ENCODE measurements at regions not wholly inside any gene's neighbourhood (a gene's known extent, or its start where the extent isn't known, plus 50 kb on each side); places are given as distances from the start of the nearest gene placed in this dataset.

DNA sequence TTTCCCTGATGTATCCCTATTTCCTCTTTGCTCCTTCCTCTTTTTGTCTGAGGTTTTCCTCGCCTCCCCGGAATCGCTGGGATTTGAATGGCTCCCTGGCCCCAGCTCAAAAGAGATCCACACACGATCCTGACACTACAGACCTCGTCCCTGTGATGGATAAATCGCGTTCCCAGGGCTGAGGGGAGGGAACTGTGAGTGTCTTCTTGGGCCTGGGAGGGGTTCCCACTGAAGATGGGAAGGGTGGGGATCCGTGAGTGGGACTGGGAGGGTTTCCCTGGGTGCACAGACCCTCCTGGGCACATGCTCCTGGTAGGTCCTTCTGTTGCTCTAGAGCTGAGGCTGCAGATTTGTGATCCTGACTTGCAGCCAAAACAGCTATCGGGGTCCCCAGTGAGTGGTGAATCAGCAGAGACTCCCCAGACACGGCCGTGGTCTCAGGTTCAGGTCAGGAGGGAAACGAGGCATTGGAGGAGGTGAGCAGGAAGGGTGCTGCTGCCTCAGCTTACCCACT lies 591.0 kb downstream of the PTPRU start:
- no peaks in the 10 kb centered on the region for H3K36me3 Mint-ChIP-seq (ENCODE audit: insufficient read depth in 2 of 2)
- H3K4me3 Mint-ChIP-seq: no peak overlapping the region
- H3K4me1 Mint-ChIP-seq (ENCODE audit: low read depth): no peaks in the 10 kb centered on the region
- no peaks in the 10 kb centered on the region for H3K27me3 Mint-ChIP-seq (ENCODE audit: low read depth)
- no peak overlapping the region for H3K27ac Mint-ChIP-seq
- ATAC-seq (replicated peaks in 1 of 2) (no peak), DNase-seq (no peak)
- no peaks in the 10 kb centered on the region for H3K9me3 Mint-ChIP-seq

DNA sequence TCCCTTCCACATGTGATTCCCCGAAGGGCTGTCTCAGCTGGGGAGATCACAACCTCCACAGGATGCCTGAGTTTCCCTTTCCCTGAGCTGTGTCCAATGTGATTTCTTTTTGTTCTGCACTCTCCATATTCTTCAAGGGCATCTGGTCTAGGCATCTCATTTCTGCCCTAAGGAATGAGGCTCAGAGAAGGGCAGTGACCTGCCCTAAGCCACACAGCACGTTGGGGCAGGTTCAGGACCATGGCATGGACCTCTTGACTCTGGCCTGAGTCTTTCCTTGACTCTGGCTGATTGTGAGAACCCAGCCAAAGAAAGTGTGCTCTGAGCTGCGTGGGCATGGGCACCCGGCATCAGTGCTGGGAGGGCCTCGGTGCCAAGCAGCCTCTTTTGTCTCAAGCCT lies 590.3 kb downstream of the PTPRU start:
- ATAC-seq (replicated peaks in 1 of 2): no peak
- no peaks in the 10 kb centered on the region for H3K9me3 Mint-ChIP-seq
- H3K27ac Mint-ChIP-seq: no peak overlapping the region
- no peaks in the 10 kb centered on the region for H3K4me1 Mint-ChIP-seq (ENCODE audit: low read depth)
- H3K36me3 Mint-ChIP-seq (ENCODE audit: insufficient read depth in 2 of 2): no peaks in the 10 kb centered on the region
- no peak overlapping the region for H3K4me3 Mint-ChIP-seq
- no peak for DNase-seq
- H3K27me3 Mint-ChIP-seq (ENCODE audit: low read depth): no peaks in the 10 kb centered on the region

DNA sequence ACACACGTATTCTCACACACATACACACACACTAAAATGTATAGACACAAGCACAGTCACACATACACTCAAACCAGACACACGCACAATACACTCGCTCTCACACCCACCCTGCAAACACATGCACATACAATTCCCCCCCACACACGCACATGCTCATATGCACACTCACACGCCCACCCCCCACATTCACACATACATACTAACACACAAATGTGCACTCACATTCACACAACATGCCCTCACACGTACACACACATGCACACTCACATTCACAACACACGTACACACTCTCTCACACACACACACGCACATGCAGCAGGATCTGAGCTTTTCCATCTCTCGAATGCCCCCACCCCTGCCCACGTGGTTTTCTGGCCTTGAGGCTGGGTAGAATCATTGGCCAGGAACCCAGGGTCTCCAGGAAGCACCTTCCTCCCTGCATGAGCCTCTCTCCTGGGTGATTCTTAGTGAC lies 589.7 kb downstream of the PTPRU start:
- Mint-ChIP-seq H3K4me3 (no peak overlapping the region), H3K27me3 (ENCODE audit: low read depth) (peaks cover 4% of the 10 kb centered on the region), H3K4me1 (ENCODE audit: low read depth) (no peaks in the 10 kb centered on the region), H3K36me3 (ENCODE audit: insufficient read depth in 2 of 2) (no peaks in the 10 kb centered on the region), H3K27ac (no peak overlapping the region), H3K9me3 (no peaks in the 10 kb centered on the region)
- ATAC-seq (replicated peaks in 1 of 2) (no peak), DNase-seq (no peak)

DNA sequence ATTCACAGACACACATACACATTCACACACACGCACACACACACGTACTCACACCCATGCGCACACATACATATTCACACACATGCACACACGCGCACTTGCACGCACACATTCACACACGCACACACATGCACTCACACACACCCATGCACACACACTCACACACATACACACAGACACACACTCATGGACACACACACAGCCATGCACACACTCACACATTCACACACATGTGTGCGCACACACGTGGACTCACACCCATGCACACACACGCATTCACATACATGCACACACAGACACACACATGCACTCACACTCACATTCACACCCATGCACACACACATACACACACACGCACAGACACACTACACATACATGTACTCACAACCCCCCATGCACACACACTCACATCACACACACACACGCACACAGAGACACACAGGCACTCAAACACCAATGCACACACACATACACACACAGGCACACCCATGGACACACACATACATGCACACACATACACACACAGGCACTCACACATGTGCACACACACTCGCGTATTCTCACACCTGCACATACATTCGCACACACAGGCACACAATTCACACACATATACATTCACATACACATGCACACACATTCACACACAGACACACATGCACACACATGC lies 589.1 kb downstream of the PTPRU start:
- no peak for ATAC-seq (replicated peaks in 1 of 2)

DNA sequence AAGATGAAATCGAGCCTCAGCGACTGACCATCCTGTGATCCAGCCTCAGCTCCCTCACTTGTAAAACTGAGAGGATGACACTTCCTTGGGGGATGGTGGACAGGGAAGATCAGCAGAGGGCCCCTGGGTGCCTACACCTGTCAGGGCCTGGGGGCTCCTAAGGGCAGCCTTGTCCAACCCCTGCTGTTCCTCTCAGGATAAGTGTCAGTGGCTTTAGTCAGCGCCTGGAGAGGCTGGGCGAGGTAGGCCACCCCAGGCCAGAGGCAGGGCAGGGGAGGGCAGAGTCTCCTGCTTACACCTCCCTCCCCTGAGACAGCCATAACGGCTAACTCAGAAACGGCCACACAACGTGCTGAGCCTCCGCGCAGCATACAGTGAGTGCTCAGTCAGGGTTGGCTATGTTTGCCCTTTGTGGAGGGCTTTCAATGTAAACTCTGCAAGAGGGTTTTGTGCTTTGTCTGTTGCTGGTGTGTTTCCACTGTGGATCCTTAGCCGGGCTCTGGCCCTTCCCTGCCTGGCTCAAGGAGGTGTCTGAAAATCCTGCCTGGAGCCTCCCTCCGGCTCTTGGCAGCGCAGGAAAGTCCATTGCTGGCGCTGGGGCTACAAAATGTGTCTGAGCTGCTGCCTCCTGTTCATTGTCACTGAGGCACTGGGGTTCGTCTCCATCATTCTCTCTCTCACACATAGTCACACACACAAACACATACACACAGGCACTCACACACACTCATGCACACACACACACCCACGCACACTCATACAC lies 588.4 kb downstream of the PTPRU start:
- DNase-seq (no peak), ATAC-seq (replicated peaks in 1 of 2) (no peak)
- Mint-ChIP-seq H3K4me3 (no peak overlapping the region), H3K36me3 (ENCODE audit: insufficient read depth in 2 of 2) (no peaks in the 10 kb centered on the region), H3K27me3 (ENCODE audit: low read depth) (peaks cover 14% of the 10 kb centered on the region), H3K4me1 (ENCODE audit: low read depth) (no peaks in the 10 kb centered on the region), H3K27ac (no peak overlapping the region), H3K9me3 (no peaks in the 10 kb centered on the region)

More for the DNA sequence above, 589.1 kb downstream of the PTPRU start:
- Mint-ChIP-seq H3K4me1 (ENCODE audit: low read depth) (no peaks in the 10 kb centered on the region), H3K9me3 (no peaks in the 10 kb centered on the region), H3K27me3 (ENCODE audit: low read depth) (peaks cover 10% of the 10 kb centered on the region), H3K4me3 (no peak overlapping the region), H3K36me3 (ENCODE audit: insufficient read depth in 2 of 2) (no peaks in the 10 kb centered on the region), H3K27ac (no peak overlapping the region)
- no peak for DNase-seq

DNA sequence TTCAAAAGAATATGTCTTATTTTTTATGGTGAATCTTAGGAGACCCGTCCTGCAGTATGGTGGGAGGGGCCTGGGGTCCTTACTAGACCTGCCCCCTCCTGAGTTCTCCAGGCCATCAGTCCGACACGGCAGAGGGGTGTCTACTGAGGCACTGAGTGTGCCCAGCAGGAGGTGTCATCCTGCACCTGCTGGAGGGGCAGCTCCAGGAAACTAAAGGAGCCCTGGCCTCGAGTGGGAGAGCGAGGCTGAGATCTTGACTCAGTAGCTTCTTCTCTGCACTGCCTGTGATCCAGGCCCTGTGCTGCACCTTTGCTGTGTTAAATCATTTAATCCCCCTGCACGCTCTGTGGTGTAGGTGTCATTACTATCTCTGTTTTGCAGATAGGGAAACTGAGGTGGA lies 587.7 kb downstream of the PTPRU start:
- DNase-seq (no peak), ATAC-seq (replicated peaks in 1 of 2) (no peak)
- H3K27me3 Mint-ChIP-seq (ENCODE audit: low read depth): peaks cover 14% of the 10 kb centered on the region
- no peak overlapping the region for H3K4me3 Mint-ChIP-seq
- H3K9me3 Mint-ChIP-seq: no peaks in the 10 kb centered on the region
- H3K36me3 Mint-ChIP-seq (ENCODE audit: insufficient read depth in 2 of 2): no peaks in the 10 kb centered on the region
- no peaks in the 10 kb centered on the region for H3K4me1 Mint-ChIP-seq (ENCODE audit: low read depth)
- H3K27ac Mint-ChIP-seq: no peak overlapping the region

DNA sequence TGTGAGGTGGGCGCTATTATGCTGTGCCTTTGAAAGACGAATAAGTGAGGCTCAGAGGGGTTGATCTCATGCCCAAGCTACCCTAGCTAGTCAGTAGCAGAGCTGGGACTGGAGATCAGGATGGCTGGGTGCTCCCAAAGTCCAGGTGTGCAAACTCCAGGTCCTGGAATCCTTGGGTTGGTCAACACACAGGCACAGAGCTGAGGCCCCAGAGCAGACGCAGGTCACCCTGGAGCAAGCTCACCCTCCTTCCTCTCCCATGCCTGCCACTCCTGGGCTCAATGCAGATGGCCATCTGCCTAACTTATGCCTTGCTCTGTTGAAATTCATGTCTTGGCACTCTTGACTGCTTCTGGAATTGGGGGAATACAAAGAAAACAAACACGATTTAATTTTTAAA lies 587.2 kb downstream of the PTPRU start:
- ATAC-seq (replicated peaks in 1 of 2) (no peak), DNase-seq (no peak)
- H3K27ac Mint-ChIP-seq: no peak overlapping the region
- H3K4me3 Mint-ChIP-seq: no peak overlapping the region
- H3K36me3 Mint-ChIP-seq (ENCODE audit: insufficient read depth in 2 of 2): no peaks in the 10 kb centered on the region
- H3K27me3 Mint-ChIP-seq (ENCODE audit: low read depth): peaks cover 14% of the 10 kb centered on the region
- no peaks in the 10 kb centered on the region for H3K9me3 Mint-ChIP-seq
- no peaks in the 10 kb centered on the region for H3K4me1 Mint-ChIP-seq (ENCODE audit: low read depth)

DNA sequence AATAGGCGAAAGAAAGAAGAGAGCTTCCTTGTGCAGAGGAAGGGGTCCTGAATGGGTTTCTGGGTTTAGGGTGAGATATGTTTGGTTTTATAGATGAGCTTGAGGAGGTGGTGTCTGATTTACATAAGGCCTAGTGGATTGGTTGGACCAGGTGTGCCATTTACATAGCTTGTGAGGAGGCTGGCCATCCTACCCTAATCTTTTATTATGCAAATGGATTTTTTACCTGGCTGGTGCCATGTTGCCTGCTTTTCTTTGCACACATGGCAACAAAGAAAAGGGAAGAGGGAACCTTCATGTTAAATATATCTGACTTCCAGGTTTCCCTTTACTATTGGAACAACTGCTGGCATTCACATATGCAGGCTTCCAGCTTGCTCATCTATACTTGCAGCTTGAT lies 585.3 kb downstream of the PTPRU start:
- no peaks in the 10 kb centered on the region for H3K36me3 Mint-ChIP-seq (ENCODE audit: insufficient read depth in 2 of 2)
- peaks cover 28% of the 10 kb centered on the region for H3K27me3 Mint-ChIP-seq (ENCODE audit: low read depth)
- no peaks in the 10 kb centered on the region for H3K4me1 Mint-ChIP-seq (ENCODE audit: low read depth)
- no peak for DNase-seq
- H3K9me3 Mint-ChIP-seq: no peaks in the 10 kb centered on the region
- no peak overlapping the region for H3K4me3 Mint-ChIP-seq
- H3K27ac Mint-ChIP-seq: no peak overlapping the region
- ATAC-seq (replicated peaks in 1 of 2): no peak

DNA sequence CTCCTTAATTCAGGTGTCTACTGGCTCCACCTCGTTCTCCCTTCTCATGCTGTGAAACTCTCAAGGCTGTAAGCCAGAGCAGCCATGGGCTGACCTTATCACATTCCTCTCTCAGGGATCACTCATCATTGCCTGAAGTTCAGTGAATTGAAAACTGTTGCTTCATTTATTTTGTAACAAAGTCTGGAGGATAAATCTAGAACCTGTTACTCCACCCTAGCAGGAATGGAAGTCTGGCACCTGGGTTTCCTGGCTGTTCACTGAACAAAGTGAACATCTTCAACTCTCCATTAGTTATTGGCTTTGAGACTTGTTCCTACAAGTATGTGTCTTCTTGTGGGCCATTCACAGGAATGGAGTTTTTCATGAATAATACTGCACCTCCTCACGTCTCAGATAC lies 584.1 kb downstream of the PTPRU start:
- ATAC-seq (replicated peaks in 1 of 2): no peak
- no peak for DNase-seq
- Mint-ChIP-seq H3K27ac (no peak overlapping the region), H3K4me1 (ENCODE audit: low read depth) (no peaks in the 10 kb centered on the region), H3K27me3 (ENCODE audit: low read depth) (peaks cover 28% of the 10 kb centered on the region), H3K36me3 (ENCODE audit: insufficient read depth in 2 of 2) (no peaks in the 10 kb centered on the region), H3K9me3 (no peaks in the 10 kb centered on the region), H3K4me3 (no peak overlapping the region)

DNA sequence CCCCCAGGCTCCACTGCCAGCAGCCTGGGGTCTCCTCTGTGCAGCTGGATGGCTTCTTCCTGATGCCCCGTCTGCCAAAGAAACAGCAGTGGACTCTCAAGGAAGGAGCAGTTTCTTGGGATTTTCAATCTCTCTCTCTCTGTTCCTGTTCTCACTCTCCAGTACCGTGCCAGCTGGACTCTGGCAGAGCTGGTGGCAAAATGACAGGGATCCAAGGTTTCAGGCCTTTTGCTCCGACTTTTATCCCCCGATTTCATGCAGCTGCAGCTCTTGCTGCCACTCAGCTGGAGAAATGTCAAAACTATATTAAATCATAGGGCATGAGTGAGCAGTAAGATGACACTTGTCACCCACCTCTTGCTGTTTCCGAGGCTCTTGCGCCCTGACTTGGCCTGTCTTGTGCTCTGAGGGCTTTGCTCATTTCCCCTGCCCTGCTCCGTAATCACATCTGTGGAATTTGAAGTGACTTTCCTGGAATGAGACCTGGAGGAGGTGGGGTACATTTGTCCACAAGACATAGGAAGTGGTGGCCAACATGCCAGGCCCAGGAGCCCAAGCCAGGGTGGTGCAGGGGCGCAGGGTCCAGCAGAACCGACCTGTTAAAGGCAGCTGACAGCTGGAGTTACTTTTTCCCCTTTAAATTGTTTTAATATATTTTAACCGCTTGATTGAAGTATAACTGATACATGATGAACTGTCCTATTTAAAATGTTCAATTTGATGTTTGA lies 576.2 kb downstream of the PTPRU start:
- ATAC-seq (replicated peaks in 1 of 2) (no peak), DNase-seq (no peak)
- Mint-ChIP-seq H3K27ac (no peak overlapping the region), H3K36me3 (ENCODE audit: insufficient read depth in 2 of 2) (no peaks in the 10 kb centered on the region), H3K9me3 (no peaks in the 10 kb centered on the region), H3K4me1 (ENCODE audit: low read depth) (no peaks in the 10 kb centered on the region), H3K4me3 (no peak overlapping the region), H3K27me3 (ENCODE audit: low read depth) (peaks cover 9% of the 10 kb centered on the region)

DNA sequence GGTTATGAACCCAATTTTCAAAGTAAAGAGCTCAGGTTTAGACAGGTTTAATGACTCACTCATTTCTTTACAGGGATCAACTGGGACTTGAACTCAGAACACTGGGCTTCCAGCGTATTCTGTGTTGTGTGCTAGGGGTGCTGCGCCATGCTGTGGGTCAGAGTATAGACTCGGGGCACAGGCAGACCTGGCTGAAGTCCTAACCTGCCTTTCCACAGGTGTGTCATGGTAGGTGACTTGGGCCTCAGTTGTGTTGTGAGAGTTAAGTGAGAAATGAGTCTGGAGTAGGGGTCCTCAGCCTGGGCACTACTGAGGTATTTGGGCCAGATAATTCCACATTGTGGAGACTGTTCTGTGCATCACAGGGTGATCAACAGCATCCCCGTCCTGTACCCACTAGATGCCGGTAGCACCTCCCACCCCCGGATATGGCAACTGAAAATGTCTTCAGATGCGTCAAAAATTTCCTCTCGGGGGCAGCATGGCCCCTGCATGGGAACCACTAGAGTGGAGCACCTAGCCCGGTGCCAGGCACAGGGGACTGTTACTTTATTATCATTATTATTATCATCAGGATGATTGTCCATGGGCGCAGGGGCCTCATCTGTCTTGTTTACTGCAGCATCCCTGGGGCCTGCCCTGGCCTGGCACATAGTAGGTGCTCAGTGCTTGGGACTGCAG lies 575.5 kb downstream of the PTPRU start:
- Mint-ChIP-seq H3K9me3 (no peaks in the 10 kb centered on the region), H3K27ac (no peak overlapping the region), H3K27me3 (ENCODE audit: low read depth) (peaks cover 2% of the 10 kb centered on the region), H3K36me3 (ENCODE audit: insufficient read depth in 2 of 2) (no peaks in the 10 kb centered on the region), H3K4me3 (no peak overlapping the region), H3K4me1 (ENCODE audit: low read depth) (no peaks in the 10 kb centered on the region)
- DNase-seq: no peak
- no peak for ATAC-seq (replicated peaks in 1 of 2)

DNA sequence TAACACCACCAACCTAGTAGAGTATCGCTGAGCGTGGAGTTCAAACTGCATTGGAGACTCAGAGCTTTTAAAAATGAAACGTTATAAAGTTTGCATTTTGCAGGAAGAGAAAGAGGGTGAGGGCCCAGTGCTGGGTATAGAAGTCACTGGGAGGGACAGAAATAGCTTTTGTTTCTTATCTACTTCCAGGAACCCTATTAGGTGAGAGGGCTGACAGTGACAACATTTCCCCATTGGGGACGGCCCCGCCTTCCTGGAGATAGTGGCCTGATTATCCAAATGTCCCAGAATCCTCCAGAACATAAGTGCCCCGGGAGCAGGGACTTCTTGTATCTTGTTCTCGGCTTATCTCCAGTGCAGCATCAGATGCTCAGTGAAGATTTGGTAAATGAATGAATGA lies 574.9 kb downstream of the PTPRU start:
- ATAC-seq (replicated peaks in 1 of 2) (no peak), DNase-seq (no peak)
- no peaks in the 10 kb centered on the region for H3K9me3 Mint-ChIP-seq
- H3K27ac Mint-ChIP-seq: no peak overlapping the region
- H3K4me3 Mint-ChIP-seq: no peak overlapping the region
- no peaks in the 10 kb centered on the region for H3K36me3 Mint-ChIP-seq (ENCODE audit: insufficient read depth in 2 of 2)
- no peaks in the 10 kb centered on the region for H3K4me1 Mint-ChIP-seq (ENCODE audit: low read depth)
- H3K27me3 Mint-ChIP-seq (ENCODE audit: low read depth): no peaks in the 10 kb centered on the region

Data from activated T-cell treated with anti-CD3 and anti-CD28 coated beads, Interleukin-2, amount 50 U/mL, for 72 hours (primary cell).